Peyer's patch (tissue), 4 donors: ENCODE measurements at regions not wholly inside any gene's neighbourhood (a gene's known extent, or its start where the extent isn't known, plus 50 kb on each side); places are given as distances from the start of the nearest gene placed in this dataset.

Experiments
- POLR2A ChIP-seq, 2 donors: fragments of 450-650 bp; IDR thresholded peaks; one replicate each; pipeline ENCODE4 v1.5.1; 2017; ENCODE audit warnings: antibody characterized with exemption in 2 of 2, mild to moderate bottlenecking in 2 of 2, moderate library complexity in 2 of 2
- TF ChIP-seq, protein P1 (sequence below), 6 experiments: fragments of 450-650 bp in 4 of 6; fragments of 200-600 bp in 2 of 6; sonication (generic) in 1 of 6; IDR thresholded peaks; one replicate each; pipeline ENCODE4 v1.5.1; 2017 to 2019; ENCODE audit warnings: antibody characterized with exemption in 6 of 6, mild to moderate bottlenecking in 3 of 6, moderate library complexity in 1 of 6

- TF ChIP-seq, protein P1, sequence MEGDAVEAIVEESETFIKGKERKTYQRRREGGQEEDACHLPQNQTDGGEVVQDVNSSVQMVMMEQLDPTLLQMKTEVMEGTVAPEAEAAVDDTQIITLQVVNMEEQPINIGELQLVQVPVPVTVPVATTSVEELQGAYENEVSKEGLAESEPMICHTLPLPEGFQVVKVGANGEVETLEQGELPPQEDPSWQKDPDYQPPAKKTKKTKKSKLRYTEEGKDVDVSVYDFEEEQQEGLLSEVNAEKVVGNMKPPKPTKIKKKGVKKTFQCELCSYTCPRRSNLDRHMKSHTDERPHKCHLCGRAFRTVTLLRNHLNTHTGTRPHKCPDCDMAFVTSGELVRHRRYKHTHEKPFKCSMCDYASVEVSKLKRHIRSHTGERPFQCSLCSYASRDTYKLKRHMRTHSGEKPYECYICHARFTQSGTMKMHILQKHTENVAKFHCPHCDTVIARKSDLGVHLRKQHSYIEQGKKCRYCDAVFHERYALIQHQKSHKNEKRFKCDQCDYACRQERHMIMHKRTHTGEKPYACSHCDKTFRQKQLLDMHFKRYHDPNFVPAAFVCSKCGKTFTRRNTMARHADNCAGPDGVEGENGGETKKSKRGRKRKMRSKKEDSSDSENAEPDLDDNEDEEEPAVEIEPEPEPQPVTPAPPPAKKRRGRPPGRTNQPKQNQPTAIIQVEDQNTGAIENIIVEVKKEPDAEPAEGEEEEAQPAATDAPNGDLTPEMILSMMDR (IDR thresholded peaks at IDR 0.05): no peak
- no peak for TF ChIP-seq POLR2A (IDR thresholded peaks at IDR 0.05)
Measured at GRCh38 chr10:54962134-54962900, 161.3 kb upstream of the PCDH15 start.
